ENCODE measurements at regions not wholly inside any gene's neighbourhood (a gene's known extent, or its start where the extent isn't known, plus 50 kb on each side); places are given as distances from the start of the nearest gene placed in this dataset.

GRCh38 chr15:98331676-98332075 is 316.7 kb upstream of the IGF1R start:
- H3K4me1 ChIP-seq = no peaks in the 10 kb centered on the region
- H3K27me3 ChIP-seq = no peaks in the 10 kb centered on the region
- DNase-seq (no peak), ATAC-seq (no peak)
- no peaks in the 10 kb centered on the region for H3K36me3 ChIP-seq (replicated peaks in 1 of 2; ENCODE audit: insufficient read depth in 1 of 2, low read depth in 2 of 2)
- no peaks in the 10 kb centered on the region for H3K9me3 ChIP-seq
- intact Hi-C loops (cut with DNase I) = no loop called here
- TF ChIP-seq, protein P1, sequence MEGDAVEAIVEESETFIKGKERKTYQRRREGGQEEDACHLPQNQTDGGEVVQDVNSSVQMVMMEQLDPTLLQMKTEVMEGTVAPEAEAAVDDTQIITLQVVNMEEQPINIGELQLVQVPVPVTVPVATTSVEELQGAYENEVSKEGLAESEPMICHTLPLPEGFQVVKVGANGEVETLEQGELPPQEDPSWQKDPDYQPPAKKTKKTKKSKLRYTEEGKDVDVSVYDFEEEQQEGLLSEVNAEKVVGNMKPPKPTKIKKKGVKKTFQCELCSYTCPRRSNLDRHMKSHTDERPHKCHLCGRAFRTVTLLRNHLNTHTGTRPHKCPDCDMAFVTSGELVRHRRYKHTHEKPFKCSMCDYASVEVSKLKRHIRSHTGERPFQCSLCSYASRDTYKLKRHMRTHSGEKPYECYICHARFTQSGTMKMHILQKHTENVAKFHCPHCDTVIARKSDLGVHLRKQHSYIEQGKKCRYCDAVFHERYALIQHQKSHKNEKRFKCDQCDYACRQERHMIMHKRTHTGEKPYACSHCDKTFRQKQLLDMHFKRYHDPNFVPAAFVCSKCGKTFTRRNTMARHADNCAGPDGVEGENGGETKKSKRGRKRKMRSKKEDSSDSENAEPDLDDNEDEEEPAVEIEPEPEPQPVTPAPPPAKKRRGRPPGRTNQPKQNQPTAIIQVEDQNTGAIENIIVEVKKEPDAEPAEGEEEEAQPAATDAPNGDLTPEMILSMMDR (IDR thresholded peaks at IDR 0.05) = no peak
- no peak for TF ChIP-seq POLR2A (IDR thresholded peaks at IDR 0.05)
- H3K27ac ChIP-seq = no peak overlapping the region
- 82 to 89% methylated on average over 4 of the region's 4 CpGs for WGBS, 2 donors
- no peak overlapping the region for H3K4me3 ChIP-seq

DNA sequence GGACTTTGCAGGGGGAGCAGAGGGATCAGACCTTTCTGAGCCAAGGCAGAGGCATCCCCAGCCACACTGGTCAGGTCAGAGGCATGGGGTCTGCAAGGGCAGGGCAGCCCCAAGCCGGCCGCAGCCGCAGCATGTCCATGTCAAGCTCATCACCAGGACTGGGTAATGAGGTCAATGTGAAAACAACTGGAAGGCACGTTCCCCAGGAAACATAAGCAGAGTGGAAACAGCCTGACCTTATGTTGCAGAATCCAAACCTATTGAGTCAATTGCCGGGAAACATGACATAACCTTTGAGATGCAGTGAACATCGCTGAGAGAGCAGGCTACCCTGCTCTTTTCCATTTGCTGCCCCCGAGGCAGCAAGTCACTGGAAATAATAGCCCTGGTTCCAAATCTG is 315.1 kb upstream of the IGF1R start:
- Histone ChIP-seq H3K36me3 (replicated peaks in 1 of 2; ENCODE audit: insufficient read depth in 1 of 2, low read depth in 2 of 2) (no peaks in the 10 kb centered on the region), H3K4me1 (no peaks in the 10 kb centered on the region), H3K4me3 (no peak overlapping the region), H3K27me3 (no peaks in the 10 kb centered on the region), H3K27ac (no peak overlapping the region), H3K9me3 (no peaks in the 10 kb centered on the region)
- TF ChIP-seq, protein P1 (IDR thresholded peaks at IDR 0.05) = no peak
- no peak for TF ChIP-seq POLR2A (IDR thresholded peaks at IDR 0.05)
- DNase-seq = no peak
- no peak for ATAC-seq
- WGBS, 2 donors = 71 to 78% methylated on average over 7 of the region's 7 CpGs
- intact Hi-C loops (cut with DNase I) = no loop called here

- DNase-seq (no peak), ATAC-seq (no peak)
- H3K27ac ChIP-seq = no peak overlapping the region
- H3K4me1 ChIP-seq = no peaks in the 10 kb centered on the region
- H3K27me3 ChIP-seq = no peaks in the 10 kb centered on the region
- intact Hi-C loops (cut with DNase I) = no loop called here
- no peak overlapping the region for H3K4me3 ChIP-seq
- no peaks in the 10 kb centered on the region for H3K9me3 ChIP-seq
- TF ChIP-seq POLR2A (IDR thresholded peaks at IDR 0.05) = no peak
- TF ChIP-seq, protein P1 (IDR thresholded peaks at IDR 0.05) = no peak
- no peaks in the 10 kb centered on the region for H3K36me3 ChIP-seq (replicated peaks in 1 of 2; ENCODE audit: insufficient read depth in 1 of 2, low read depth in 2 of 2)
- 82% methylated on average over 3 of the region's 3 CpGs for WGBS, 2 donors
Measured at GRCh38 chr15:98342911-98343310, 305.4 kb upstream of the IGF1R start.

GRCh38 chr15:98344591-98344990 is 303.7 kb upstream of the IGF1R start:
- intact Hi-C loops (cut with DNase I) = no loop called here
- Histone ChIP-seq H3K4me3 (no peak overlapping the region), H3K27me3 (no peaks in the 10 kb centered on the region), H3K36me3 (replicated peaks in 1 of 2; ENCODE audit: insufficient read depth in 1 of 2, low read depth in 2 of 2) (no peaks in the 10 kb centered on the region), H3K27ac (no peak overlapping the region), H3K4me1 (no peaks in the 10 kb centered on the region), H3K9me3 (no peaks in the 10 kb centered on the region)
- no peak for DNase-seq
- TF ChIP-seq, protein P1 (IDR thresholded peaks at IDR 0.05) = no peak
- TF ChIP-seq POLR2A (IDR thresholded peaks at IDR 0.05) = no peak
- no peak for ATAC-seq
- WGBS, 2 donors = 47 to 56% methylated on average over 2 of the region's 2 CpGs

DNA sequence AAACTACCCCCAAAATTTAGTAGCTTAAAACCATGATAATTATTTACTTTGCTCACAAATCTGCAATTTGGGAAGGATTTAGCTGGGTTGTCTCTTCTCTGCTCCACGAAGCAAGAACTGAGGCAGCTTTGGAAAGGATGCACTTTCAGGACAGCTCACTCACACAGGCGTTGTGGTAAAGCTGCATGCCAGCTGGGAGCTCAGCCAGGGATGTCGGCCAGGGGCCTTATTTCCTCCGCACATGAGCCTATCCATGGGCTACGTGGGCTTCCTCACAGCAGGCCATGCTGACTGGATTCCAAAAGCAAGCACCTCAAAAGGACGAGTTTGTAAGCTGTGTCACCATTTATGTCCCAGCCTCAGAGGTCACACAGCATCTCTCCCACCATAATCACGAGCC is 301.3 kb upstream of the IGF1R start:
- WGBS, 2 donors = 46 to 58% methylated on average over 7 of the region's 7 CpGs
- no peak for TF ChIP-seq POLR2A (IDR thresholded peaks at IDR 0.05)
- TF ChIP-seq, protein P1 (IDR thresholded peaks at IDR 0.05) = no peak
- Histone ChIP-seq H3K4me1 (no peaks in the 10 kb centered on the region), H3K4me3 (no peak overlapping the region), H3K27ac (no peak overlapping the region), H3K9me3 (no peaks in the 10 kb centered on the region), H3K27me3 (no peaks in the 10 kb centered on the region), H3K36me3 (replicated peaks in 1 of 2; ENCODE audit: insufficient read depth in 1 of 2, low read depth in 2 of 2) (no peaks in the 10 kb centered on the region)
- intact Hi-C loops (cut with DNase I) = no loop called here
- no peak for ATAC-seq
- DNase-seq = no peak
